Duodenal mucosa (tissue), 2 donors: ENCODE measurements at regions not wholly inside any gene's neighbourhood (a gene's known extent, or its start where the extent isn't known, plus 50 kb on each side); places are given as distances from the start of the nearest gene placed in this dataset.

ENCODE experiments used
- H3K27ac ChIP-seq: one replicate; pipeline ENCODE4 v1.7.0; 2013; ENCODE audit warnings: low read depth, low read length
- H3K27me3 ChIP-seq, 2 donors: one replicate each; pipeline ENCODE4 v1.7.0; 2013; ENCODE audit warnings: low read length in 2 of 2, control low read depth in 1 of 2; ENCODE audit not compliant: insufficient read depth in 2 of 2, control insufficient read depth in 1 of 2
- H3K36me3 ChIP-seq, 2 donors: one replicate each; pipeline ENCODE4 v1.7.0; 2013; ENCODE audit warnings: low read length in 2 of 2, control low read depth in 1 of 2; ENCODE audit not compliant: insufficient read depth in 2 of 2, control insufficient read depth in 1 of 2
- H3K4me1 ChIP-seq, 2 donors: one replicate each; pipeline ENCODE4 v1.7.0; 2013; ENCODE audit warnings: low read length in 2 of 2, control low read depth in 1 of 2; ENCODE audit not compliant: insufficient read depth in 2 of 2, control insufficient read depth in 1 of 2
- H3K4me3 ChIP-seq, 2 donors: one replicate each; pipeline ENCODE4 v1.7.0; 2013; ENCODE audit warnings: low read length in 2 of 2, low read depth in 1 of 2
- H3K9ac ChIP-seq, 2 donors: one replicate each; pipeline ENCODE4 v1.7.0; 2013; ENCODE audit warnings: low read length in 2 of 2, low read depth in 1 of 2
- H3K9me3 ChIP-seq, 2 donors: one replicate each; pipeline ENCODE4 v1.7.0; 2013; ENCODE audit warnings: low read length in 2 of 2, control low read depth in 1 of 2; ENCODE audit not compliant: control insufficient read depth in 1 of 2

DNA sequence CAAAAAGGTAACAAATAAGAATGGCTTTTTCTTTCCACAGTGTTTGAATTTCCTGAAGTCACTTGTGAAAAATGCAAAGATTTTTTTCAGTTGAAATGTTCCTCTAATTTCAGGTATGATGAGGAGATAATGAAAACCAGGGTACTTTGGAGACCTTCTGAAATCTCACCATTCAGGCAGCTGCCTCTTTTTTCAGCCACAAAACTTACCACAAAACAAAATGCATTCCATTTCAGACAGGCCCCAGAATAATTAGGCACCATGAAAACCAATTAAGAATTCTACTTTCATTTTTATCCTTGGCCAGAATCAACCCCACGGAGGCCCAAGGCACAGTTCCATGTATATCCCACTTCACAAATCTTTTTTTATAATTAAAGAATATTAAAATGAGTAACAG, 880.3 kb upstream of the ACVR2A start:
- peaks cover 0 to 2% of the 10 kb centered on the region in 2 donors for H3K9me3 ChIP-seq
- H3K27ac ChIP-seq: no peak overlapping the region
- H3K4me3 ChIP-seq: no peak overlapping the region
- no peaks in the 10 kb centered on the region for H3K36me3 ChIP-seq
- no peaks in the 10 kb centered on the region for H3K4me1 ChIP-seq
- H3K9ac ChIP-seq: no peak overlapping the region
- H3K27me3 ChIP-seq: no peaks in the 10 kb centered on the region

GRCh38 chr2:146954544-146954943, 890.3 kb upstream of the ACVR2A start:
- H3K9ac ChIP-seq: no peak overlapping the region
- no peaks in the 10 kb centered on the region for H3K27me3 ChIP-seq
- H3K4me1 ChIP-seq: no peaks in the 10 kb centered on the region
- H3K27ac ChIP-seq: no peak overlapping the region
- no peaks in the 10 kb centered on the region for H3K9me3 ChIP-seq
- no peak overlapping the region for H3K4me3 ChIP-seq
- H3K36me3 ChIP-seq: no peaks in the 10 kb centered on the region

DNA sequence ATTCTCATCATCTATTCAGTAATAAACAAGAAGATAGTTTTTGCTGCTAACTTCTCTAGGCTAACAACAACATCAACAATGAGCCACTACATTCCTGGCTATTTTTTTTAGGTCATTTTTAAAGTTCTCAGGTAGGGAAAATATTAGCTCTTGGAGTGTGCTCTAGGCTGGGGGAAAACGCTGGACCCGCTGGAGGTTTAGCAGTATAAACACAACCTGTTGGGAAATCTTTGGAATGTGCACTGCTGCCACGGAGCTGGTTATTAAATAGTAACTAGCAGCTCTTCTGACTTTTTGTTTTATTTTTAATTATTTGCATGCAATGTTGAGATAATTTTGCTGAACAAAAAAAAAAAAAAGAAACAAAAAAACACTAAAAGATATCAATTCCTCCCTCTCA, 892.1 kb upstream of the ACVR2A start:
- Histone ChIP-seq H3K4me3 (no peak overlapping the region), H3K4me1 (no peaks in the 10 kb centered on the region), H3K27me3 (no peaks in the 10 kb centered on the region), H3K36me3 (no peaks in the 10 kb centered on the region), H3K27ac (no peak overlapping the region), H3K9ac (no peak overlapping the region), H3K9me3 (peaks cover 0 to 3% of the 10 kb centered on the region in 2 donors)

DNA sequence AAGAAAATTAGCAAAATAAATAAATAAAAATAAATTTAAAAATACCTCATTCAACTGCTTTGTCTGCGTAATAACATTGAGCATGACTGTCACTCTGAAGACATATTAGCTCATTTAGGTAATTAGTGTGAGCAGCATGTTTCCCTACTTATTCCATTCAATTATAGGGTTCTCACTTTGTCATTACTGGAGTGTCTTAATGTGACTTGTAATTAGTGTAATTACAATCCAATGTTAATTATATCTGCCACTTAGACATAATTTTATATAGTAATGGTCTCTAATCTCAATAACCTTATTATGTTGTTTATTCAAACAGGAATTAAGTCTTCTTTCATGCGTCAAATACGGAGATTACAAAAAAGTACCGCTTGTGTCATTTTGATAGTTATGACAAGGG, 893.9 kb upstream of the ACVR2A start:
- no peaks in the 10 kb centered on the region for H3K36me3 ChIP-seq
- no peaks in the 10 kb centered on the region for H3K27me3 ChIP-seq
- no peak overlapping the region for H3K9ac ChIP-seq
- no peak overlapping the region for H3K4me3 ChIP-seq
- H3K27ac ChIP-seq: no peak overlapping the region
- H3K9me3 ChIP-seq: peaks cover 0 to 3% of the 10 kb centered on the region in 2 donors
- no peaks in the 10 kb centered on the region for H3K4me1 ChIP-seq

GRCh38 chr2:146950361-146950760, 894.5 kb upstream of the ACVR2A start:
- H3K9ac ChIP-seq: no peak overlapping the region
- H3K36me3 ChIP-seq: no peaks in the 10 kb centered on the region
- no peak overlapping the region for H3K27ac ChIP-seq
- no peak overlapping the region for H3K4me3 ChIP-seq
- no peaks in the 10 kb centered on the region for H3K4me1 ChIP-seq
- peaks cover 0 to 3% of the 10 kb centered on the region in 2 donors for H3K9me3 ChIP-seq
- no peaks in the 10 kb centered on the region for H3K27me3 ChIP-seq

- Histone ChIP-seq H3K4me3 (no peak overlapping the region), H3K9ac (no peak overlapping the region), H3K27me3 (no peaks in the 10 kb centered on the region), H3K27ac (no peak overlapping the region), H3K9me3 (peaks cover 0 to 3% of the 10 kb centered on the region in 2 donors), H3K36me3 (no peaks in the 10 kb centered on the region), H3K4me1 (no peaks in the 10 kb centered on the region)
Observed at GRCh38 chr2:146949400-146949799, 895.4 kb upstream of the ACVR2A start.

DNA sequence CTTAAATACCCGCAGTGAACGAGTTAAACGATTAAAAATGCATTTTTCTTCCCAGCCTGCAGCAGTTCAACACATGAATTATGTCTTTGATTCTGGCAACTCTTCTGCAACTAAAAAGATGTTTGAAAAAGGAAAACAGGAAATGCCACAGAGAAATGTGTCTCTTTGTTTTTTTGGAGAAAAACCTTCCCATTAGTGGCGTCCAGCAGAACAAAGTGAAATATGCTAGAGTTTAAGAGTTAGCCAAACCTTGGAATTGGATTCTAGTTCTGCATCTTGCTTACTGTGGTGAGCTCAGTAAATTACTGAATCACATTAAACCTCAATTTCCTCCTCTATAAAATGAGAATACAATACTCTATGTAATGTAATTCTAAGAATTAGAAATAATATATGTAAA, 900.2 kb upstream of the ACVR2A start:
- no peak overlapping the region for H3K27ac ChIP-seq
- no peaks in the 10 kb centered on the region for H3K36me3 ChIP-seq
- no peak overlapping the region for H3K9ac ChIP-seq
- no peaks in the 10 kb centered on the region for H3K27me3 ChIP-seq
- no peak overlapping the region for H3K4me3 ChIP-seq
- H3K9me3 ChIP-seq: peaks cover 0 to 3% of the 10 kb centered on the region in 2 donors
- H3K4me1 ChIP-seq: no peaks in the 10 kb centered on the region

GRCh38 chr2:146939991-146940685, 904.7 kb upstream of the ACVR2A start:
- no peaks in the 10 kb centered on the region for H3K9me3 ChIP-seq
- H3K4me3 ChIP-seq: no peak overlapping the region
- H3K27ac ChIP-seq: no peak overlapping the region
- H3K27me3 ChIP-seq: no peaks in the 10 kb centered on the region
- no peaks in the 10 kb centered on the region for H3K36me3 ChIP-seq
- no peak overlapping the region for H3K9ac ChIP-seq
- H3K4me1 ChIP-seq: no peaks in the 10 kb centered on the region

DNA sequence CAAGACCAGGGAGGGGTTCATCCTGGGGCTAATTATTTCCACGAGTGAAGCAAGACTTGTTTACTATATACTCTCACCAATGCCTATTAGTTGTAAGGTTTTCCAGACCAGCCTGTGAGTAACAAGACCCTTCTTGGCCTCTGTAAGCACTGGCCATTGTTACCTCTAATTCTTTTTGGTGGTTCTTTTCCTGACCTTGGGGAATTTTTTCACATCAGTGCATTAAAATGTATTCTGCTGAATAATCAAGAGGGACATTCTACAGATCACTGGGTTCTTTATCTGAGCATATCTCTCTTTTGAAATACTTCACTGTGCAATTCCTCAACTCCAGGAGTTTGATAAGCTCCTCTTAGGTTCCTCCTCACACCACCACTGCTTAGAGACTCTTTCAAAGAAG, 909.9 kb upstream of the ACVR2A start:
- no peaks in the 10 kb centered on the region for H3K9me3 ChIP-seq

GRCh38 chr2:146931109-146931508, 913.7 kb upstream of the ACVR2A start:
- Histone ChIP-seq H3K27ac (no peak overlapping the region), H3K4me3 (no peak overlapping the region), H3K36me3 (no peaks in the 10 kb centered on the region), H3K9me3 (no peaks in the 10 kb centered on the region), H3K4me1 (no peaks in the 10 kb centered on the region), H3K9ac (no peak overlapping the region), H3K27me3 (no peaks in the 10 kb centered on the region)

More for the DNA sequence above, 909.9 kb upstream of the ACVR2A start:
- Histone ChIP-seq H3K4me3 (no peak overlapping the region), H3K36me3 (no peaks in the 10 kb centered on the region), H3K9ac (no peak overlapping the region), H3K27me3 (no peaks in the 10 kb centered on the region), H3K27ac (no peak overlapping the region), H3K4me1 (no peaks in the 10 kb centered on the region)
